NT2/D1 (cell line): ENCODE measurements at regions not wholly inside any gene's neighbourhood (a gene's known extent, or its start where the extent isn't known, plus 50 kb on each side); places are given as distances from the start of the nearest gene placed in this dataset.

Experiments
- SUZ12 ChIP-seq: IDR thresholded peaks from 2 replicates; pipeline ENCODE4 v1.6.1; 2011; ENCODE audit not compliant: insufficient read length, insufficient read depth; ENCODE audit errors: extremely low read depth
- YY1 ChIP-seq: IDR thresholded peaks from 2 replicates; pipeline ENCODE4 v1.6.1; 2011; ENCODE audit not compliant: insufficient read length, insufficient read depth
- ZNF274 ChIP-seq: IDR thresholded peaks from 2 replicates; pipeline ENCODE4 v1.6.1; 2011; ENCODE audit warnings: mild to moderate bottlenecking, low read depth, low read length

- TF ChIP-seq YY1: no peak
- no peak for TF ChIP-seq ZNF274
- no peak for TF ChIP-seq SUZ12
Observed at GRCh38 chr5:14066326-14066725, 76.8 kb upstream of the TRIO start.
